Right lobe of liver (tissue), 6 donors: ENCODE measurements at regions not wholly inside any gene's neighbourhood (a gene's known extent, or its start where the extent isn't known, plus 50 kb on each side); places are given as distances from the start of the nearest gene placed in this dataset.
"Not testable (repeated sequence)": the region's sequence is repeated elsewhere in the genome, so short reads cannot be mapped to it uniquely, and the experiment has no call there.

Experiments used
- ATAC-seq, 4 donors: fragments of 200-7000 bp; cut with Tn5 transposase; one replicate each; pipeline ENCODE4 v1.9.1; 2020; ENCODE audit warnings: mild to moderate bottlenecking in 4 of 4, moderate library complexity in 4 of 4
- DNase-seq, 3 donors: peaks; one replicate each; pipeline ENCODE4 v3.0.0-alpha.2; 2020
- H3K27ac ChIP-seq, 3 donors: fragments of 200-600 bp; one replicate each; pipeline ENCODE4 v1.8.0; 2022
- H3K27me3 ChIP-seq, 2 donors: fragments of 200-600 bp; one replicate each; pipeline ENCODE4 v1.8.0; 2022
- H3K36me3 ChIP-seq, 4 donors: fragments of 200-600 bp; sonication (generic) in 1 of 4; one replicate each; pipeline versions ENCODE4 v1.5.1 to v1.8.0; 2017 to 2022; ENCODE audit warnings: control low read depth in 1 of 4
- H3K4me1 ChIP-seq, 4 donors: fragments of 200-600 bp; sonication (generic) in 1 of 4; one replicate each; pipeline versions ENCODE4 v1.5.1 to v1.8.0; 2017 to 2022; ENCODE audit warnings: control low read depth in 1 of 4
- H3K4me3 ChIP-seq, 3 donors: fragments of 200-600 bp; one replicate each; pipeline ENCODE4 v1.8.0; 2022
- H3K9me3 ChIP-seq, 4 donors: fragments of 200-600 bp; sonication (generic) in 1 of 4; one replicate each; pipeline versions ENCODE4 v1.5.1 to v1.8.0; 2017 to 2022; ENCODE audit warnings: control low read depth in 1 of 4
- CTCF ChIP-seq, 4 donors: fragments of 200-600 bp in 3 of 4; fragments of 450-650 bp in 1 of 4; IDR thresholded peaks; one replicate each; pipeline versions ENCODE4 v1.5.1 to v1.8.0; 2016 to 2022; ENCODE audit warnings: antibody characterized with exemption in 4 of 4, mild to moderate bottlenecking in 2 of 4
- POLR2A ChIP-seq: fragments of 450-650 bp; IDR thresholded peaks from one replicate; pipeline ENCODE4 v1.6.1; 2017; ENCODE audit warnings: antibody characterized with exemption, mild to moderate bottlenecking
- WGBS: methylation state at CpG from one replicate; pipeline ENCODE4 v1.1.6; 2018; ENCODE audit warnings: low coverage, low lambda C conversion rate; ENCODE audit not compliant: insufficient coverage; ENCODE audit errors: missing lambda C conversion rate; 5-methylcytosine and 5-hydroxymethylcytosine counted together
- intact Hi-C, 2 donors: fragments of 100-400 bp; cut with DNase I; formaldehyde crosslinking; loops; one replicate each; pipeline versions ENCODE4 v1.11.2 to v1.14.1; 2022
- donor health status: DM: no; HTN: yes; CAD: no.
- donor health status: DM: no; HTN: no; CAD: no.
- donor health status: DM: no; HTN: no; CAD: no.
- donor health status: DM: no; HTN: yes; CAD: no.
- donor health status: DM: no; HTN: yes; CAD: no.

- H3K27ac ChIP-seq, H3K4me1 ChIP-seq, H3K27me3 ChIP-seq, DNase-seq, intact Hi-C loops, H3K9me3 ChIP-seq, H3K4me3 ChIP-seq, ATAC-seq, H3K36me3 ChIP-seq: not testable (repeated sequence)
- 77% methylated on average over 2 of the region's 16 CpGs for WGBS
These were observed 158.1 kb upstream of the CDK13 start for GRCh38 chr7:39791911-39792310.

- H3K27ac ChIP-seq, H3K36me3 ChIP-seq, H3K9me3 ChIP-seq, H3K27me3 ChIP-seq, H3K4me1 ChIP-seq, DNase-seq, ATAC-seq, H3K4me3 ChIP-seq, intact Hi-C loops: not testable (repeated sequence)
- WGBS: no CpG with 5 or more reads among the region's 22 CpGs
These were observed 157.0 kb upstream of the CDK13 start for GRCh38 chr7:39793026-39793425.

GRCh38 chr7:39793851-39794250 lies 156.2 kb upstream of the CDK13 start:
- H3K36me3 ChIP-seq, DNase-seq, H3K4me1 ChIP-seq, ATAC-seq, H3K4me3 ChIP-seq, intact Hi-C loops, H3K27ac ChIP-seq, H3K9me3 ChIP-seq, H3K27me3 ChIP-seq: not testable (repeated sequence)
- WGBS: 80% methylated on average over 2 of the region's 23 CpGs

GRCh38 chr7:39796947-39797346 lies 153.1 kb upstream of the CDK13 start:
- ATAC-seq, intact Hi-C loops: not testable (repeated sequence)
- no CpG with 5 or more reads among the region's 6 CpGs for WGBS

GRCh38 chr7:39798077-39798476 lies 152.0 kb upstream of the CDK13 start:
- H3K4me1 ChIP-seq, ATAC-seq, H3K9me3 ChIP-seq, intact Hi-C loops, H3K27ac ChIP-seq, DNase-seq, H3K36me3 ChIP-seq, H3K4me3 ChIP-seq, H3K27me3 ChIP-seq: not testable (repeated sequence)
- WGBS: no CpG with 5 or more reads among the region's 10 CpGs

More at GRCh38 chr7:39796947-39797346, 153.1 kb upstream of the CDK13 start:
- not testable (repeated sequence) for H3K4me1 ChIP-seq, H3K27ac ChIP-seq, H3K4me3 ChIP-seq, H3K27me3 ChIP-seq, H3K9me3 ChIP-seq, H3K36me3 ChIP-seq, DNase-seq

GRCh38 chr7:39808796-39809481 lies 141.1 kb upstream of the CDK13 start:
- intact Hi-C loops: no loop called here
- Histone ChIP-seq H3K9me3 (no peaks in the 10 kb centered on the region), H3K27me3 (no peaks in the 10 kb centered on the region), H3K36me3 (no peaks in the 10 kb centered on the region), H3K4me3 (no peak overlapping the region), H3K27ac (no peak overlapping the region), H3K4me1 (no peaks in the 10 kb centered on the region)
- DNase-seq: no peak
- WGBS: 84% methylated on average over 8 of the region's 10 CpGs
- TF ChIP-seq POLR2A: no peak
- TF ChIP-seq CTCF (IDR thresholded peaks at IDR 0.05): no peak
- no peak for ATAC-seq

- WGBS: 73% methylated on average over 8 of the region's 9 CpGs
- no peaks in the 10 kb centered on the region for H3K4me1 ChIP-seq
- ATAC-seq (no peak), DNase-seq (no peak)
- H3K4me3 ChIP-seq: no peak overlapping the region
- H3K27ac ChIP-seq: no peak overlapping the region
- H3K9me3 ChIP-seq: no peaks in the 10 kb centered on the region
- intact Hi-C loops: no loop called here
- H3K27me3 ChIP-seq: no peaks in the 10 kb centered on the region
- H3K36me3 ChIP-seq: no peaks in the 10 kb centered on the region
- no peak for TF ChIP-seq CTCF (IDR thresholded peaks at IDR 0.05)
- TF ChIP-seq POLR2A: no peak
These were observed 139.8 kb upstream of the CDK13 start for GRCh38 chr7:39810204-39810642.
